ENCODE measurements at regions not wholly inside any gene's neighbourhood (a gene's known extent, or its start where the extent isn't known, plus 50 kb on each side); places are given as distances from the start of the nearest gene placed in this dataset.

- no peaks in the 10 kb centered on the region for H3K9me3 ChIP-seq (ENCODE audit: low read length)
- no peak overlapping the region for H3K4me3 ChIP-seq (ENCODE audit: low read length)
- H3K4me2 ChIP-seq (ENCODE audit: low read length), result no peak overlapping the region
- H2AFZ ChIP-seq (ENCODE audit: low read depth, low read length), result no peak overlapping the region
- no peaks in the 10 kb centered on the region for H4K20me1 ChIP-seq (ENCODE audit: insufficient read depth)
- H3F3A ChIP-seq (ENCODE audit: insufficient read depth, low read length, poor library complexity, severe bottlenecking), result no peaks in the 10 kb centered on the region
- no peak for TF ChIP-seq TAF1 (IDR thresholded peaks at IDR 0.05; ENCODE audit: low read depth)
- TF ChIP-seq EZH2 (IDR thresholded peaks at IDR 0.05; ENCODE audit: borderline replicate concordance, insufficient read depth, low read length, poor library complexity, severe bottlenecking), result no peak
- no peak for TF ChIP-seq REST (IDR thresholded peaks at IDR 0.05; ENCODE audit: borderline replicate concordance)
- no peak for TF ChIP-seq POLR2AphosphoS5 (IDR thresholded peaks at IDR 0.05)
- TF ChIP-seq EP300 (conservative IDR thresholded peaks at IDR 0.05; ENCODE audit: poor library complexity, severe bottlenecking), result no peak
- TF ChIP-seq MXI1 (conservative IDR thresholded peaks at IDR 0.05; ENCODE audit: poor library complexity, severe bottlenecking), result no peak
- no peak for TF ChIP-seq RAD21 (conservative IDR thresholded peaks at IDR 0.05)
- no peak overlapping the region for H3K27ac ChIP-seq (ENCODE audit: low read length)
- H3K36me3 ChIP-seq (ENCODE audit: insufficient read depth, low read length), result no peaks in the 10 kb centered on the region
- no peaks in the 10 kb centered on the region for H3K79me2 ChIP-seq (replicated peaks; ENCODE audit: insufficient read depth, low read length)
- H3K9ac ChIP-seq (ENCODE audit: low read length), result no peak overlapping the region
- no peaks in the 10 kb centered on the region for H3K27me3 ChIP-seq (ENCODE audit: insufficient read depth, low read depth, low read length)
- H3K9me2 ChIP-seq (ENCODE audit: insufficient read depth, low read length), result no peaks in the 10 kb centered on the region
Observed at GRCh38 chr12:62170241-62170640, 90.0 kb upstream of the USP15 start.

GRCh38 chr12:62190689-62191490 is 69.3 kb upstream of the USP15 start:
- H3K4me2 ChIP-seq (ENCODE audit: low read length), result peak overlapping the region; percentile 81
- no peaks in the 10 kb centered on the region for H3K36me3 ChIP-seq (ENCODE audit: insufficient read depth, low read length)
- no peak overlapping the region for H3K27ac ChIP-seq (ENCODE audit: low read length)
- H3K79me2 ChIP-seq (replicated peaks; ENCODE audit: insufficient read depth, low read length), result no peaks in the 10 kb centered on the region
- H3K27me3 ChIP-seq (ENCODE audit: insufficient read depth, low read depth, low read length), result peaks cover 37% of the 10 kb centered on the region
- H2AFZ ChIP-seq (ENCODE audit: low read depth, low read length), result no peak overlapping the region
- no peaks in the 10 kb centered on the region for H3K9me2 ChIP-seq (ENCODE audit: insufficient read depth, low read length)
- H3K9ac ChIP-seq (ENCODE audit: low read length), result peak overlapping the region; percentile 57
- H4K20me1 ChIP-seq (ENCODE audit: insufficient read depth), result no peaks in the 10 kb centered on the region
- peak overlapping the region; percentile 83 for H3K4me3 ChIP-seq (ENCODE audit: low read length)
- H3K9me3 ChIP-seq (ENCODE audit: low read length), result no peaks in the 10 kb centered on the region
- no peaks in the 10 kb centered on the region for H3F3A ChIP-seq (ENCODE audit: insufficient read depth, low read length, poor library complexity, severe bottlenecking)
- TF ChIP-seq POLR2AphosphoS5 (IDR thresholded peaks at IDR 0.05) (peak; percentile 4), TAF1 (IDR thresholded peaks at IDR 0.05; ENCODE audit: low read depth) (no peak), RAD21 (conservative IDR thresholded peaks at IDR 0.05) (peak; percentile 35)

GRCh38 chr12:62191491-62192179 is 68.6 kb upstream of the USP15 start:
- peak overlapping the region; percentile 57 for H3K9ac ChIP-seq (ENCODE audit: low read length)
- peak overlapping the region; percentile 42 for H2AFZ ChIP-seq (ENCODE audit: low read depth, low read length)
- TF ChIP-seq MXI1 (conservative IDR thresholded peaks at IDR 0.05; ENCODE audit: poor library complexity, severe bottlenecking) (peak; percentile 39), REST (IDR thresholded peaks at IDR 0.05; ENCODE audit: borderline replicate concordance) (no peak), POLR2AphosphoS5 (IDR thresholded peaks at IDR 0.05) (no peak), TAF1 (IDR thresholded peaks at IDR 0.05; ENCODE audit: low read depth) (peak; percentile 7), RAD21 (conservative IDR thresholded peaks at IDR 0.05) (peak; percentile 2)
- H3K4me2 ChIP-seq (ENCODE audit: low read length), result peak overlapping the region; percentile 81
- no peaks in the 10 kb centered on the region for H3K36me3 ChIP-seq (ENCODE audit: insufficient read depth, low read length)
- H3F3A ChIP-seq (ENCODE audit: insufficient read depth, low read length, poor library complexity, severe bottlenecking), result no peaks in the 10 kb centered on the region
- no peaks in the 10 kb centered on the region for H4K20me1 ChIP-seq (ENCODE audit: insufficient read depth)
- peak overlapping the region; percentile 83 for H3K4me3 ChIP-seq (ENCODE audit: low read length)
- H3K9me2 ChIP-seq (ENCODE audit: insufficient read depth, low read length), result no peaks in the 10 kb centered on the region
- H3K79me2 ChIP-seq (replicated peaks; ENCODE audit: insufficient read depth, low read length), result no peaks in the 10 kb centered on the region
- no peak overlapping the region for H3K27ac ChIP-seq (ENCODE audit: low read length)
- H3K27me3 ChIP-seq (ENCODE audit: insufficient read depth, low read depth, low read length), result peaks cover 37% of the 10 kb centered on the region
- H3K9me3 ChIP-seq (ENCODE audit: low read length), result no peaks in the 10 kb centered on the region

Measured in neural cell (in vitro differentiated cells).